DND-41 (cell line): ENCODE measurements at regions not wholly inside any gene's neighbourhood (a gene's known extent, or its start where the extent isn't known, plus 50 kb on each side); places are given as distances from the start of the nearest gene placed in this dataset.

Experiments
- ATAC-seq: fragments of 200-7000 bp; cut with Tn5 transposase; 3 replicates; pipeline ENCODE4 v1.9.1; 2021; ENCODE audit warnings: low read depth; ENCODE audit not compliant: insufficient read depth
- DNase-seq: peaks from one replicate; pipeline ENCODE4 v3.0.0-alpha.2; 2020
- H2AFZ ChIP-seq: 2 replicates; pipeline ENCODE4 v1.6.0; 2012; ENCODE audit warnings: low read depth, low read length
- H3K27ac ChIP-seq: 2 replicates; pipeline ENCODE4 v1.5.1; 2012; ENCODE audit warnings: low read length, inconsistent platforms
- H3K27me3 ChIP-seq: fragments of 200-600 bp; sonication (generic); 2 replicates; pipeline ENCODE4 v1.6.0; 2012; ENCODE audit warnings: low read length, mild to moderate bottlenecking, inconsistent platforms; ENCODE audit not compliant: insufficient read depth, poor library complexity
- H3K36me3 ChIP-seq: 2 replicates; pipeline ENCODE4 v1.5.1; 2012; ENCODE audit warnings: low read length, inconsistent platforms; ENCODE audit not compliant: insufficient read depth
- H3K4me1 ChIP-seq: 2 replicates; pipeline ENCODE4 v1.5.1; 2012; ENCODE audit warnings: mild to moderate bottlenecking, low read length; ENCODE audit not compliant: insufficient read depth
- H3K4me2 ChIP-seq: 2 replicates; pipeline ENCODE4 v1.6.0; 2012; ENCODE audit warnings: mild to moderate bottlenecking, moderate library complexity, low read length, inconsistent platforms; ENCODE audit not compliant: insufficient read depth
- H3K4me3 ChIP-seq, 2 experiments: fragments of 200-600 bp in 1 of 2; shearing (Covaris generic) in 1 of 2; 2 replicates each; pipeline ENCODE4 v1.5.1; 2012 to 2016; ENCODE audit warnings: inconsistent platforms in 2 of 2, low read length in 2 of 2, mild to moderate bottlenecking in 2 of 2, low read depth in 1 of 2, moderate library complexity in 1 of 2
- H3K79me2 ChIP-seq: 2 replicates; pipeline ENCODE4 v1.6.0; 2012; ENCODE audit warnings: low read length, inconsistent platforms; ENCODE audit not compliant: insufficient read depth
- H3K9ac ChIP-seq: 2 replicates; pipeline ENCODE4 v1.6.0; 2012; ENCODE audit warnings: low read depth, mild to moderate bottlenecking, inconsistent platforms, low read length, moderate library complexity
- H3K9me3 ChIP-seq: 2 replicates; pipeline ENCODE4 v1.5.1; 2012; ENCODE audit warnings: low read length, moderate library complexity, mild to moderate bottlenecking, inconsistent platforms; ENCODE audit not compliant: insufficient read depth, severe bottlenecking
- H4K20me1 ChIP-seq: 2 replicates; pipeline ENCODE4 v1.6.0; 2012; ENCODE audit warnings: low read length; ENCODE audit not compliant: insufficient read depth
- CTCF ChIP-seq: IDR thresholded peaks from 2 replicates; pipeline ENCODE4 v1.5.1; 2012; ENCODE audit warnings: borderline replicate concordance, low read length, moderate library complexity, mild to moderate bottlenecking; ENCODE audit not compliant: poor library complexity, severe bottlenecking; ENCODE audit errors: extremely low read depth
- EZH2 ChIP-seq: IDR thresholded peaks from 3 replicates; pipeline ENCODE4 v1.6.1; 2012; ENCODE audit warnings: borderline replicate concordance, low read depth, mild to moderate bottlenecking, moderate library complexity, low read length, inconsistent platforms; ENCODE audit not compliant: severe bottlenecking

DNA sequence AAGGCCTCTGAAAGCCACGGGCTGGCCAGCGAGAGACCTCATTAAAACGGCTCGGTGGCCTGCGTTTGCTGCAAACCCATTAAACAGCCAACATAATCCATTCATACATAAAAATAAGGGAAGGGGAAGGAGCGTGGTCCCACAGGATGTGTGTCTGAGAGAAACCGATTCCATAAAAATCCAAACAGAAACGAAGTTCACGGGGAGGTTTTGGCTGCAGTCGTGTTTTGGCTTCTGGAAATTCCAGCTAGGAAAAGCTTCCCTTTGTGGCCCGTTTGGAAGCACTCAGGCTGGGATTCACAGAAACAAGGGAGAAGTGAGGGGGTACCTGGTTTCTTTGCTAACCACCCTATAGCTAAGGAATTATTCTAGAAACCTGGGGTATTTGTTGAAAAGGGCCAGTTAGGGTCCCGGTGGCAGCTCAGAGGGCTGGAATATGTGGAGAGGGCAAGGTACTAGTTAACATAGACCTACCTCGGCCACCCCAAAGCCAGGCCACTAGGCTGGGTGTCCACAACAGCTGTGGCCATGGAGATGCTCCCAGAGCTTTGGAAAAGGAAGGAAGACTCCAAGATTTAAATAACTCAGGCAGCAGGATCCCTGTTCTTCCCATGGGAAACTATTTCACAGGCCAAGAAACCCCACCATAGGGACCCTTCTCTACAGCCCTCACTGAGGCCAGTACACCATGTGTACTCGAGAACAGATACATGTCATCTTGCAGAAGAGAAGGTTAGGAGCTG, 166.8 kb downstream of the BCOR start:
- no peak overlapping the region for H3K27ac ChIP-seq
- no peak for TF ChIP-seq CTCF
- no peak for TF ChIP-seq EZH2

DNA sequence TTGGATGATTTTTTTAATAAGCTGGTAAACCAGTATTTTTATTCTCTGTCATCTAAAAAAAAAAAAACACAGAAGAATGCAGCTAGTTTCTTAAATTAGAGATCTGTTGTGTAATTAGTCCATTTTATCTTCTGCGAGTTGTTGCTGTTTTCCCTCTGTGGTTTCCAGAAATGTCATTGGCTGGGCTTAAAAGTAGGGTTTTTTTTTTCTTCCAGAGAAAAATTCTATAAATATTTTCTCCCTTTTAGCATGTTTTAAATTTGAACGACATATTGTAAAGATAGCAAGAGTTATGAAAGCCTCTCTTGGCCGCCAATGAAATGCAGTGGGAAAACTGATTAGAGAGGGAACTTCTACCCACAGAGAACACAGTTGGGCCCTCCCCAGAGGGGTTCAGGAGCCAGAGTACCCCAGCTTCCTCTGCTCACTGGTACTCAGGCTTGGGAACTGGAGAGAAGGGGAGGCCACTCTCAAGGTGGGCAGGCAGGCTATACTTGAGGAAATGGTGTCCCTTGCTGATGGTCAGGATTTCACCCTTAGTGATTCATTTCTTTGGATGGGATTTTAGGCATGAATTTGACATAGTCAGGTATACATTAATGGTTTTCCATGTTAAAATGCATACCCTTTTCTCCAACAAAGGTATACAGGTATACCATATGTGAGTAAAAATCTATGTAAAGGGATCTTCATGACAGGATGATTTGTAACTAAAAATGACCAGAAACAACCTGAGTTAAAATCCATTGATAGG, 166.1 kb downstream of the BCOR start:
- ATAC-seq, result no peak
- no peaks in the 10 kb centered on the region for H3K36me3 ChIP-seq
- no peak overlapping the region for H3K4me3 ChIP-seq
- no peaks in the 10 kb centered on the region for H3K27me3 ChIP-seq
- H3K4me1 ChIP-seq, result no peaks in the 10 kb centered on the region
- H3K9ac ChIP-seq, result no peak overlapping the region
- H3K9me3 ChIP-seq, result no peaks in the 10 kb centered on the region
- H3K4me2 ChIP-seq, result no peak overlapping the region
- no peaks in the 10 kb centered on the region for H3K79me2 ChIP-seq
- no peak for TF ChIP-seq CTCF
- TF ChIP-seq EZH2, result no peak
- H3K27ac ChIP-seq, result no peak overlapping the region
- H2AFZ ChIP-seq, result no peak overlapping the region
- no peak for DNase-seq
- H4K20me1 ChIP-seq, result no peaks in the 10 kb centered on the region

More for the DNA sequence above, 166.8 kb downstream of the BCOR start:
- ATAC-seq (no peak), DNase-seq (no peak)
- Histone ChIP-seq H3K36me3 (no peaks in the 10 kb centered on the region), H3K79me2 (no peaks in the 10 kb centered on the region), H3K4me3 (no peak overlapping the region), H3K27me3 (no peaks in the 10 kb centered on the region), H2AFZ (no peak overlapping the region), H3K9ac (no peak overlapping the region), H3K9me3 (no peaks in the 10 kb centered on the region), H3K4me1 (no peaks in the 10 kb centered on the region), H3K4me2 (no peak overlapping the region), H4K20me1 (no peaks in the 10 kb centered on the region)

DNA sequence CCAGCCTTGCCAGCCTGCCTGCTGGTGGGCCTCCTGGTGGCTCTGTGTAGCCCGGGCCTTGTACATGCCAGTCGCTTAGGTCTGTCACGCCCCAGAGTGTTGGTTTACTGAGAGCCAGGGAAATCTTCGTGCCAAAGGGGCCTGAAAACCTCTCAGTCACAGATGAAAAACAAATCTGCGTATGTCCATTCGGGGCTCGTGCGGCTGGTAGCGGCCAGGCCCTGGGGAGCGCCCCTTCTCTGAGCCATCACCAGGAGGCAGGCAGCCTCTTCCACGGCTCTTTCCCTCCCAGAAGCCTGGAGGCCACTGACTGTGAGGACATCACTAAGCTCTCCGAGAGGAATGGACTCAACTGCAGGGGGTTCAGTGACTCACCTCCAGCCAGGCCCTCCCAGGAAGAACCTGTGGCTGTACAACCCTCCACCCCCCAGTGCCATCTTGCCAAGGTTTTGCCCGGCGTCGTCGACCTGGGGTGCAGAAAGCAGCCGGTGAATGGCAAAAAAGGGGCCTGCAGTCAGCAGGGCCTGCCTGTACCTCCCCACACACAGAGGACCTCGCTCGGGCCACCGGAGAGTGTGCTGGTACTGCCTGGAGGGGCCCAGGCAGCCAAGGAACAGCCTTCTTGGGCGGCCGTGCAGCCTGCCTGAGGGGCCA, 162.2 kb downstream of the BCOR start:
- Histone ChIP-seq H3K27me3 (no peaks in the 10 kb centered on the region), H3K4me1 (0 out of 2 replicates have a peak, but pooled peaks cover 4% of the 10 kb centered on the region), H2AFZ (no peak overlapping the region), H3K36me3 (no peaks in the 10 kb centered on the region), H4K20me1 (no peaks in the 10 kb centered on the region), H3K9ac (no peak overlapping the region), H3K4me2 (no peak overlapping the region), H3K27ac (no peak overlapping the region), H3K79me2 (no peaks in the 10 kb centered on the region), H3K4me3 (no peak overlapping the region), H3K9me3 (no peaks in the 10 kb centered on the region)
- TF ChIP-seq EZH2, result no peak
- TF ChIP-seq CTCF, result no peak
- DNase-seq, result no peak
- ATAC-seq, result no peak
